Inferior parietal cortex (tissue), 1 donor: ENCODE measurements at regions not wholly inside any gene's neighbourhood (a gene's known extent, or its start where the extent isn't known, plus 50 kb on each side); places are given as distances from the start of the nearest gene placed in this dataset.
"Not testable (repeated sequence)": the region's sequence is repeated elsewhere in the genome, so short reads cannot be mapped to it uniquely, and the experiment has no call there.

Experiments
- DNase-seq: peaks from one replicate; pipeline ENCODE4 v3.0.0-alpha.2; 2016; ENCODE audit errors: extremely low spot score

- no peak for DNase-seq
These were observed 201.2 kb upstream of the SFSWAP start for GRCh38 chr12:131509701-131510100.

- no peak for DNase-seq
These were observed 200.5 kb upstream of the SFSWAP start for GRCh38 chr12:131510431-131510830.

- DNase-seq: no peak
These were observed 199.5 kb upstream of the SFSWAP start for GRCh38 chr12:131511391-131511802.

- no peak for DNase-seq
These were observed 198.9 kb upstream of the SFSWAP start for GRCh38 chr12:131511803-131512561.

GRCh38 chr12:131513606-131514005 is 197.3 kb upstream of the SFSWAP start:
- DNase-seq: no peak

GRCh38 chr12:131520553-131520952 is 190.3 kb upstream of the SFSWAP start:
- DNase-seq: not testable (repeated sequence)

GRCh38 chr12:131521326-131521725 is 189.6 kb upstream of the SFSWAP start:
- no peak for DNase-seq

- DNase-seq: no peak
These were observed 184.9 kb upstream of the SFSWAP start for GRCh38 chr12:131525795-131526508.

- DNase-seq: no peak
These were observed 183.8 kb upstream of the SFSWAP start for GRCh38 chr12:131527092-131527491.

GRCh38 chr12:131527736-131528135 is 183.2 kb upstream of the SFSWAP start:
- DNase-seq: no peak

- DNase-seq: no peak
These were observed 182.7 kb upstream of the SFSWAP start for GRCh38 chr12:131528144-131528543.

GRCh38 chr12:131528667-131529066 is 182.2 kb upstream of the SFSWAP start:
- DNase-seq: no peak

GRCh38 chr12:131529196-131530040 is 181.5 kb upstream of the SFSWAP start:
- DNase-seq: no peak

GRCh38 chr12:131530041-131530332 is 180.9 kb upstream of the SFSWAP start:
- DNase-seq: no peak

GRCh38 chr12:131530422-131530821 is 180.5 kb upstream of the SFSWAP start:
- peak; percentile 31 for DNase-seq

- DNase-seq: no peak
These were observed 177.8 kb upstream of the SFSWAP start for GRCh38 chr12:131533139-131533538.

GRCh38 chr12:131535779-131536178 is 175.1 kb upstream of the SFSWAP start:
- no peak for DNase-seq

- DNase-seq: no peak
These were observed 174.6 kb upstream of the SFSWAP start for GRCh38 chr12:131536337-131536736.

GRCh38 chr12:131536766-131537165 is 174.1 kb upstream of the SFSWAP start:
- DNase-seq: no peak

GRCh38 chr12:131537267-131537958 is 173.5 kb upstream of the SFSWAP start:
- no peak for DNase-seq

GRCh38 chr12:131539381-131539780 is 171.5 kb upstream of the SFSWAP start:
- no peak for DNase-seq

GRCh38 chr12:131540138-131540623 is 170.7 kb upstream of the SFSWAP start:
- DNase-seq: no peak
